Limb (tissue), 2 donors: ENCODE measurements at regions not wholly inside any gene's neighbourhood (a gene's known extent, or its start where the extent isn't known, plus 50 kb on each side); places are given as distances from the start of the nearest gene placed in this dataset.

Experiments
- DNase-seq, 2 donors: peaks; one replicate each; pipeline ENCODE4 v3.0.0-alpha.2; 2016; ENCODE audit errors: extremely low spot score in 2 of 2

DNA sequence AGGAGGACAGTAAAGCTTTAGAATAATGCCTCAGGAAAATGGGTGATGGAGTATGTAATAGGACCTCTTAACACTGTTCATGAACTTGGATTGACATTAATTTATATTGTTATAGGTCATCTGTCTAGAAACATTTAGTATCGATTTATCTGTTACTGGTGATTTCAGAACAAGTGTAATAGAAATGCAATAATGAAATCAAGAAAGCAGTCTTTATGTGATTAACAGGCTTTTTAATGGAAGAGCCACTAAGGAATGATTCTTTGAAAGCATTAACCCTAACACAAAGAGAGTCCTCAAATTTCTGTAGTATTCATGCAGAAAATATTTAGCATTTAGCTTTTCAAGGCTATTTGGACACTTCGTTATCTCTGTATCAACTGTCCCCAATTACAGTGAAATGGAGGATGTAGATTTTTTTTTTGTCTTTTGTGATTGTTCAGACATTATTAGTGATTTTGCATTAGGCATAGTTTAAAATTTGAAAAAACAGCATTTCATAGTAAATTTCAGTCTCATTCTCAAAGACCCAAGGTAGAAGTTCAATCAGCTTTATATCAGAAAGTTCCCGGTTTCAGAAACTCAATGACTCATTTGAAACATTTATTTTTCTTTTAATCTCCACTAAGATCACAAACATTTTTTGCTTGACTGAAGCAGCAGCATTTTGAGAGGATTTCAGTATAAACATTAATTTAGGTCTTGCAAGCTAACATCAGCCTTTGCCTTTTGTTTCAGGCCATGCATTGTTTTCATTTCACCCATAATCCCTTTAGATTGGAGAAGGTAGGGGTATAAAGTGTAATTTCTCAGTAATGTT is 56.3 kb downstream of the AGTR2 start:
- no peak for DNase-seq

DNA sequence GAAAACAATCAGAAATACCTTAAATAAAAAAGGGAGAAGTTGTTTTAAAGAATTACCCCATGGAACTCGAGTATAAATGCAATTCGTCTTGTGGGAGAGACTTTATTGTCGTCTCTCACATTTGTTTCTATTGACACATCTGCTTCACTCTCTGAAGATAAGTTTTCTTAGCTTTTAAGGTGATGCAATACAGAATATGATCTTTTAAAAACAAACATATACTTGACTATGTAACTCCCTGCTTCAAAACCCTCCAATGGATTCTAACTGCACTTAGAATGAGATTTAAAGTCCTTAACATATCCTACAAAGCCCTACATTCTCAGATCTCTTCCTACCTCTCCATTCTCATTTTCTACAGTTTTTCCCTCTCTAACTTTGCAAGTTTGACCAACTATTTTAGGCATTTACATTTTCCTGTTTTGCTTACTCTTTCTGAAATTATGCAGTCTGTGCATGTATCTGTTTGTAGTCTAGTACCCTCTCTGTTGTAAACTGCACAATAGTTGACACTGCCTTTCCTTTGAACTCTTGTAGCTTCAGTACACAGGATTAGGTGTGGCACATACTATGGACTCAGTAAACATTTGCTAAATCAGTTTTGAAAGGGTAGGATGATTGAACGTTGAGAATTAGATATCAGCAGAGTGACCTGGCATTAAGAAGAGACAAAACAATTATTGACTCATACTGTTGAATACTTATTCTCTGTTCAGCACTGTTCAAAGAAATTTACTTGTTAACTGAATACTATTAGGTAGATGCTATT is 59.8 kb downstream of the AGTR2 start:
- DNase-seq: no peak

DNA sequence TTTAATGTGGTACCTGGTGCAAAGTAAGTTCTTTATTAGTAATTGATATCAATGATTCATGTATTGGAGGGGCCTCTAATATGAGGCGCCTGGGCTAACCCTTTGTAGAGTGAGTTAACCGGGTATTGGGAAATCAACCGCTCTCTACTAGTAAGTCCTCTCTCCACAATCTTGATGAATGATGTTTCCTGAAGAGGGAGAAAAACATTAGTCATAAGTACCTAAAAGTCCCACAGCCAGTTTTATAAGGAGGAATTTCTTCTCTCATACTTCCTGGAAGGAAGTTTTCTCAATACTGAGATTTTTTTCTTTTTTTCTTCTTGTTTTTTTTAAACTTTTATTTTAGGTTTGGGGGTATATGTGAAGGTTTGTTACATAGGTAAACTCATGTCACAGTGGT is 62.3 kb downstream of the AGTR2 start:
- no peak for DNase-seq

DNA sequence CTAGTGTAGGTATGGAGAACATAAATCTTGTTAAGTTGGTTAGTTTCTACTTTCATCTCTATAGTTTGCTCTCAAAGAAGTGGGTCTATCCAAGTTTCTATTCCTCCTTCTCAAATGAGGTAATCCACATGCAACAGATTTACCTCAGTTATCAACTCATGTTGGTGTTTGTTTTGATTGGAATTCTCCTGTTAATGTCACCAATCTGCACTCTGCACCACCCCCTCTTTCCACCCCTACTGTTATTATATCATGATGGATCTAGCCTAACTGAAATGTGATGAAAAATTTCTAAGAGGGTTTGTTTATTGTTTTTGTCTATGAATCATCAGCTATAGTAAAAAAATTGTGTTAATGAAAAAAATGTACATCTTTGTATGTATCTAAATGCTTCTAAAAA is 66.1 kb downstream of the AGTR2 start:
- DNase-seq: no peak

DNA sequence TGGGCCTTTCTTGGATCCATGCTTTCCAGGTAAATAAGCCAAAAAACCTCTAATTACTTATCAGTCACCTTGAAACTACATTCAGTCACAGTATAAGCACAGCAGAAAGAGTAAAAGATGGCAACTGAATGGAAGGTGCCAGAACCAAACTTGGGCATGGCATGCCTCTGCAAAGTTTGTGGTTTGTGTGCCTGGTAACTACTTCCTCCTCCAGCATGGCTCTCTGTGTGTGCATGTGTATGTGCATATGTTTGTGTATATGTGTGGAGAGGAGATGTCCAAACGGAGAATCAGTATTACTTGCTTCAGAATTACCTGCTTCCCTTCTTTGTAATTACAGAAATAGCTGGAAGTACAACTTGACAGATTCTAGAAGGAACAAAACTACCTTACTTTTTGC is 67.5 kb downstream of the AGTR2 start:
- DNase-seq: no peak

DNA sequence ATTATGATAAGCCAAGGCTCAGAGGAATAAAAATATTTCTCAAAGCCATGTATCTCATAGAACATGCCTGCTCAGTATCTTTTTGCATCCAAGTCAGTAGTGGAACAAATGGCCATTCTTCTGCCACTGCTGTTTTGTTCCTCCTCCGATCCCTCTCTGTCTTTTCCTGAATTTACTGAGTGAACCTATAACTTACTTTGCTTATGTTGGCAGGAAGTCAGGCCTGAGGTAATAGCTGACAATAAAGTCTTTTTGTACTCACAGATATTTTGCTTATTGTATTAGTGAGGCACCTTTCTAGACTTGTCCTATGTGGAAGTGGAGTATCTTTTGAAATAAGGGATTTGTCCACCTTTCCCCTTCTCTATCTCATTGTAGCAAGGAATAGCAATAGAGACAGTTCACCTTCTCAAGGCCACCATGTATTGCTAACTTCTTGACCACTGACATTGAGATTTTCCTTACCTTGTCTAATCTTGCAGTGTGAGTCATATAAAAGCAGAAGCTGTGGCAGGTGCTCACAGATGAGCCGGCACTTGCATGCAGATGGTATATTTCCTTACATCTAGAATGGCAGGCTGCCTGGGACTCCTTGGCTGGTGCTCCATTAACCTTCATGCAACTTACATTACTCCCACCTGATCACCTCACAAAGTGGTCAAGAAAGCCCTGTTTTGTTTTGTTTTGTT is 68.2 kb downstream of the AGTR2 start:
- DNase-seq: no peak

DNA sequence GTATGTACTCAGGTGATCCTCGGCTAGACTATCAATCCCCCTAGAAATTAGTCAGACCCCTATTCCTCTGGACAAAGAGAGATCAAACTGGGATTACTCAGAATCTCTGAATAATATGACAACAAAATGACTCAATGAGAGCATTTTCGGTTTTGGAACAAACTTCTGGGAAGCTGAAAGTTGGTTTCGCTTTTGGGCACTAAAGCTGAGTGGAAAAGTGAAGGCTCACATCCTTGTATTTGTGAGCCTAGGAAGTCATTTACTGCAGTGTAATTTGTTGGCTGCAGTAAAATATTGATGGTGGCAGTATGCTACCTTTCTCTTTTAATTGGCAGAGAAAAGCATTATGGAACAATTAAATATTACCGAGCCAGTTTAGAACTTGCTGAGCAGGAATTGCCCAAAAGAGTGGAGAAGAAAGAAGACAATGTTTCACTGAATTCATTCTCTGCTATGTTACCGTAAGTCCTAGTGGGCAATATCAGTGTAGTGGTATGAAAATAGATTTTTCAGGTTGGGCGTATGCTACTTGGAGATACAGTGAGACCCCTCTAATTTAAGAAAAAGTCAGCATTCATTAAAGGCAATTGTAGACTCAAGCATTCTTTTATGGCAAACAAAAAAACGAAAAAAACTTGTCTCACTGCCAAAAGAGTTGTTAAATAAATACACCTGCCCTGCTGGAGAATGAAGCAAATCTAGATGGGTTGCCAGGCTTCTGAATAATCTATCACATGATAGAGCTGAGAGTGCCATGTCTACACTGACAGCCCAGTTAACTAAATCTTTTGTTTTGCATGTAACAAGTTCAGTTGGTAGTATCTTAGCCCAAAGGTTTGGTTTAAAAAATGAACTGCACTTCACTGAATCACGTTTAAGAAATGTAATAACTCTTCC is 69.6 kb downstream of the AGTR2 start:
- DNase-seq: no peak

DNA sequence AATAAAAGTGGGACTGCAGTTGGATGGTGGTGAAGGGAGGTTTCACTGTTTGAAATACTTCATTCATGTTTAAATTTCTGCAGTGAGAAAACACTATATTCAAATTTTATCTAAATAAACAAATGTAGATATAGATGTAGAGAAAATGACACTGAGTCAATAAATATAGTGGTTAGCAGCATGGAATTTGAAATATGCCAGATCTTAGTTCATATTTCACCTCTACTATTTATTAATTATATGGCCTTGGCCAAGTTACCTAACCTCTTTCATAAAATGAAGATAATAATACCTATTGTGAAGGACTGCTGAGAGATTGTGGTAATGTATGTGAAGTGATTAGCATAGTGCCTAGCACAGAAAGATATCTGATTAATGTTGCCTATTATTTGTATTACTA is 70.5 kb downstream of the AGTR2 start:
- DNase-seq: no peak

DNA sequence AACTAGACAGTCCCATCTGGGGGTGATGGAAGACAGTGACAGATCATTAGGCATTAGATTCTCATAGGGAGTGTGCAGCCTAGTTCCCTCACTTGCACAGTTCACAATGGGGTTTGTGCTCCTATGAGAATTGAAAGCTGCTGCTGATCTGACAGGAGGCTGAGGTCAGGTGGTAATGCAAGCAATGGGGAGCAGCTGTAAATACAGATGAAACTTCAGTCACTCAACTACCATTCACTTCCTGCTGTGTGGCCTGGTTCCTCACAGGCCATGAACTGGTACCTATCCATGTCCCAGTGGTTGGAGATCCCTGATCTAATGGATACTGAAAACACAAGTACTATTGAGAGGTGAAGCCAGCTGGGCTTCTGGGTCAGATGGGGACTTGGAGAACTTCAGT is 72.5 kb downstream of the AGTR2 start:
- DNase-seq: no peak

DNA sequence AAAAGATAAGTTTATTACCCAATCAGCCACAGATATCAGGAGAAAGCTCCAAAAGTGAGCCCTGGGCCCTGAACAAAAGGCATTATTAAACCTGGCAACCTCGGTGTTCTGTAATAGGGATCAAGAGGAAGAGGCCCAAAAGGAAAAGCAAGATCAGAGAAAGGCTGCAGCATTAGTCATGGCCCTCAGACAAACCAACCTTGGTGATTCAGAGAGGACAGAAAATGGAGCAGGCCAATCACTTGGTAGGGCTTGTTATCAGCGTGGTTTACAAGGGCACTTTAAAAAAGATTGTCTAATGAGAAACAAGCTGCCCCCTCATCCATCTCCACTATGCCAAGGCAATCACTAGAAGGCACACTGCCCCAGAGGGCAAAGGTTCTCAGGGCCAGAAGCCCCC is 75.7 kb downstream of the AGTR2 start:
- no peak for DNase-seq

DNA sequence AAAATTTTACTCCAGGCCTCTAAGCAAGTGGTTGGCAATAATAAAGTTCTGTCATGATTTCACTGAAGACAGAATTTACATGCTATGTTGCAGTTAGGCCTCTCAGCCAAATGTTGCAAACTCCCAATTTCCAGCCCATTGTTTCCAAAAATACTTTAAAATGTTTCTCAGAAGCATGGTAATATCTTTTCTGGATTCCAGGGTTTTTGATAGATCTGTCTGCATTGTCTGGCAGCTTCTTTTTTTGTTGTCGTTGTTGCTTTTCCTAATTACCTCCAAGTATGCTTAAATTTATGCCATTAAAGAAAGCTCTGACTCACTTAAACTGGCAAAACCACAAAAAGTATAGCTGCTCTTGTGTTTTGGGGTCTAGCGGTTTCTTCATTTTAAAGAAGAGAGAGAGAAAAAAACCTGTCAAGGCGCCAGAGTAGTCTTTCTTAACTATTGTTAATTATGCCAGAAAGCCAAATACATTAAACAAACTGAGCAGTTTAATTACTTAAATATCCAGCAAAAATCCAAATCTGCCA is 97.0 kb downstream of the AGTR2 start:
- no peak for DNase-seq

DNA sequence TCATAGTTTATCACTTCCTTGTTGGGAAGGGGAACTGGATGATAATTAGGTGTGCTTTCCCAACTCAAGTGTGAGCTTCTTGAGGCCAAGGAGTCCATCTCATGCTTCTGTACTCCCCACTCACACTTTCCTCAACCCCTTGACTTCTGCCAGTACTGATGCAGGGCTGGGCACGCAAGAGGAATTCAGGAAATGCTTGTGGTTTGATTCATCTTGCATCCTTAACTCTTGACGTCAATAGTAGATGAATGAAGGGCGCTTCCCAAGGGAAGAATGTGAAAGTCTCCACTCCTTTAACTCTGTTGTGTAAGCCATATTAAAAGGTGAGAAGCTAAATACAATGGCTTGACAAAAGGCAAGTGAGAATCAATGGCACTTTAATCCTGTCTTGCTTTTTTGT is 101.8 kb downstream of the AGTR2 start:
- DNase-seq: no peak

DNA sequence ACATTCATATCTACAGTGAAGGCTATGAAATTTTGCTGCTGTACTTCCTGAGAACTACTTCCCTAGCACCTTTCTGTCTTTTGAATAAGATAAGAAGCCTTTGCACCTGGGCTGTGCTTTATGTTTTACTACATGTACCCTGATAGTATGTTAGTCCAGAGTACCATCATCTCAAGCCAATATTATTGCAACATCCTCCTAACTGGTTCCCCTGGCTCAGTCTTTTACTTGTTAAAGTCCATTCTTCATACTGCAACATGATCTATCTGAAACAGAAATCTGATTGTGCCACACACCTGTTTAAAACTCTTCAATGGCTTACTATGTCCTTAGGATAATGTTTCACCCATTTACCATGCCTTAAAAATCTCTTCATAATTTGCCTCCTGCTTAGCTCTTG is 102.3 kb downstream of the AGTR2 start:
- DNase-seq: no peak

DNA sequence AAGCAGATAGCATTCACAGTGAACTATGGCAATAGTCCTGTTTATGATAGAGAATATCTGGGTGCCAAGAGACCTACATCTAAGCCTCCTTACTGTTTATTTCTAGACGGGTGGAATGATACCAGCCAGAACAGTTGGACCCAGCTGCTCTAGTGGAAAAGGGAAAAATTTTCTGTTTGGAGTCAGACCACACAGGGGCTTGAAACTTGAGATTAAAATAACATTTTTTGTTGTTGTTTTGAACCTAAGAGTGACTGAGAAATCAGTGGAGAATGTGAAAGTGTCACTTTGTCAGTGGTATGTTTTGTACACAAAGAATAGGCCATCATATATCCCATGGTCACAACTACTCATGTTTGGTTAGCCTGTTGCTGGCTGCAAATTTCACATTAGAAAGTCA is 105.7 kb downstream of the AGTR2 start:
- DNase-seq: peak in 1 of 2 donors; percentile 2

DNA sequence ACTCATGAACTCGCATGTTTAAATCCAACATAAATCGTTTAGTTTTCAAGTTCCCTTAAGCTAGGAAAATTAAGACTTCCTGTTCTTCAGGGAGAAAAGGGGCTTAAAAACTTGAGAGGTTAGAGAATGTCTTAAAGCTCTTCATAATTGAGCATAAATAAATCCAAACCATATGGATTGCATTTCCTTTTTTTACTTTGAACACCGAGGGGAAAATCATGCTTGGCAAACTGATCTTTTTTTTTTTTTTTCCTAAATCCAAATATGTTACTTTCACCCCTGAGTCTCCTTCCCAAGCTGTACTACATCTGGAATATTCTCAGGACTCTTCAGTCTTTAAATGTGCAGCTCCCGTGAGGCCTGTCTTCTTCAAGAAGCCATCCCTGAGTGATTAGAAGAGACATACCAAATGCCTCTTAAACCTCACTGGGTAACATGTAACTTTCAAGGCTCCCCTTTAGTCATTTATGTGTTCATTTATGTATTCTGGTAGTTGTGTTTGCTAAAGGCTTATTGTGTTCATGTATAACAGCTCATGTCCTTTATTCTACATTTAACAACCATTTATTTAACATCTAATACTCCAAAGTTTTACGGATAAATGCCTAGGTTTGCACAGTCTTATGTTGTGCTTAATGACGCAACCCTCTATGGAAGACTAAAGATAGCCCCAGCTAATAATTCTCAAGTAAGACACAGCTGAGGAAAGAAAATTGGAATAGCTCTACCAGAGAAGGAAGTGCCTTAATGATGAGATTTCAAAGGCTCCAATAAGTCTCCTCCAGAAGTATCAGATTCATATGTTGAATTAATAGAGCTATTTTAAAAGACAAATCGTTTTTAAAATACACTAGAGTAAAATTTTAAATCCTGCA is 107.0 kb downstream of the AGTR2 start:
- peak in 1 of 2 donors; percentile 31 for DNase-seq

DNA sequence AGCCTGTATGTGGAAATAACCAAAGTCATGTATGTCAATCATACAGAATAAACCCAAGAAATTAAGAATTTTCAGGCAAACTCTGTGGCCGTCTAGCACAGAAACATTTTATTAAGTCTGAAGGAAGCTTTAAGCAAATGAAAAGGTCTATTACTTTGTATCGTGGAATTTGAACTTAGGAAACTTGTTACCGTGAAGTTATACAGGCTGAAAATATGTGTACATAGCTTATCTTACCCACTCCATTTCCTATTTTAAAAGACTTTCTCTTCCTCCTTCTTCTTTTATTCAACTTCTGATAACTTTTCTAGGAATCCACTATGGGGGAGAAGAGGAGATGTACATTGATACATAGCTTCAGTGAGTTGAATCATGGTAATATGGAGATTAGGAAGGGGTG is 108.3 kb downstream of the AGTR2 start:
- DNase-seq: no peak

DNA sequence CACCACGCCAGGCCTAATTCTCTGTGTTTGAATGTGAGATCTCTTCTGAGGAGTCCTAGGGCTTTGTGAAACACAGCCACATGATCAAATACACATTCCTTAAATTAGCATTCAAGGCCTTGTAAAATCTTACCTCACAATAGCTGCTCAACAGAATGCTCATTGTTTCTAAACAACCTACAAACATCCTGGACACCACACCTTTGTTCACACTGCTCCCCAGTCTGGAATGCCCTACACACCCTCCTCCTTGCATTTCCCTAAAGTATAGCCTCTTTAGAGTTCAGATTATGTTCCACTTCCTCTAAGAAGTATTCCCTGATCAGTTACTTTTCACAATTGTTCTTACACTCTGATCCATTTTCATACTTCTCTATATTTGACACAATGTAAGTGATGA is 110.6 kb downstream of the AGTR2 start:
- no peak for DNase-seq

DNA sequence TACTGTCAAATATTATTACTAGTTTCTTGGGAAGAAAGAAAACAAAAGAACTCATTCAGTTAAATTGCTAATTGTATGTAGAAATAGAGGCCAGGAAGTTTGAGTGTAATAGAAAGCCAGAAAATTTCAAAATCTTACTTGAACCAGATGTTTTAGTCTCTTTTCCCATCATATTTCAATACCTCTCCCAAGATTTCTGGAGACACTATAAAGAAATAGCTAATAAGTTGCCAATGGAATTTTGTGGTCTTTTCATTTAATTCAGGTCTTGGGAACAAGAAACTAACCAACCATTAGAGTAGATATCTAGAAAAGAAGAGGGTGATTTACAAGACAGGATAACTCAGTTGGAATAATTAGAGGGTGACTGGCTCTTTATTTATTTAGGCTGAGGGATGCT is 112.2 kb downstream of the AGTR2 start:
- DNase-seq: peak in 1 of 2 donors; percentile 1

DNA sequence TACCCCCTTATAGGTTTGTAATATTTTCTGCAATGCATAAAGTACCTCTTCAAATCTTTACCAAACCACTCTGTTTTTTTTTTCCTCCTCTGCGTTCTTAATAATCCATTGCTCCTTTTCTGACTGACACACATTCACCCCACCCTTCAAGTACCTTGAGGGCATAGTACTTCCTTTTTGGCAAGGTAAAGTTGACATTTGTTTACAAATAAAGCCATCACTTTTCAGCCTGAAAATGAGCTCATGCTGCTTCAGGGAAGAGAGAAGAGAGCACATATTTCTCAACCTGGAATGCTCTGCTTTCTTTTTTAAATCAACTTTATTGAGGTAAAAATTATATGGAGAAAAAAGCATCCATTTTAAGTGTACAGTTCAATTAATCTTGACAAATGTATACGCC is 113.9 kb downstream of the AGTR2 start:
- DNase-seq: no peak

DNA sequence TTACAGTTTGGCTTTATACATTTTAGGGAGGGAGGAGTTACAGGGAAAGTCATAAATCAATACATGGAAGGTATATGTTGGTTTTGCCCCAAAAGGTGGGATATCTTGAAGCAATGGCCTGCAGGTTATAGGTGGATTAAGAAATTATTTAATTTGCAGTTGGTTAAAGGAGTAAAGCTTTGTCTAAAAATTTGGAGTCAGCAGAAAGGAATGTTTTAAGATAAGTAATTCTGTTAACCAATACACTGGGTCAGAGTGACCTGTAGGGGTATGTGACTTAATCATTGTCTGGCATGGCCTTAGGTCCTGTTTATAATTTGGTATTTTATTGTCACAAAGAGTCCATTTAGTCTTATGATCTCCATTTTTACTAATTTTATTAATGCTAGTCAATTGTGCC is 115.0 kb downstream of the AGTR2 start:
- no peak for DNase-seq
